K562 (cell line): ENCODE measurements at regions not wholly inside any gene's neighbourhood (a gene's known extent, or its start where the extent isn't known, plus 50 kb on each side); places are given as distances from the start of the nearest gene placed in this dataset.

ENCODE experiments used
- CREM ChIP-seq: IDR thresholded peaks from 2 replicates; pipeline ENCODE4 v1.6.1; 2014; ENCODE audit warnings: antibody characterized with exemption, low read depth
- EGR1 ChIP-seq: fragments of 450-650 bp; conservative IDR thresholded peaks from 2 replicates; pipeline ENCODE4 v1.6.1; 2017; ENCODE audit warnings: mild to moderate bottlenecking
- POLR2A ChIP-seq: fragments of 450-650 bp; conservative IDR thresholded peaks from 2 replicates; pipeline ENCODE4 v1.6.1; 2016
- RAD21 ChIP-seq, 2 experiments: fragments of 250-450 bp in 1 of 2; fragments of 450-650 bp in 1 of 2; sonication (Bioruptor Pico) in 1 of 2; formaldehyde crosslinking in 1 of 2; IDR thresholded peaks in 1 of 2; conservative IDR thresholded peaks in 1 of 2; 2 replicates each; pipeline versions ENCODE4 v1.4.0 to v1.8.0; 2020 to 2022; ENCODE audit warnings: mild to moderate bottlenecking in 2 of 2, moderate library complexity in 1 of 2
- ZBTB40 ChIP-seq, 2 experiments: fragments of 450-650 bp in 1 of 2; sonication (generic) in 1 of 2; formaldehyde crosslinking in 1 of 2; IDR thresholded peaks; 2 replicates each; pipeline versions ENCODE4 v1.7.1 to v1.9.0; 2016 to 2022; ENCODE audit warnings: inconsistent platforms in 1 of 2, mild to moderate bottlenecking in 1 of 2, missing genetic modification reagents in 1 of 2
- ZKSCAN3 ChIP-seq: fragments of 250-450 bp; sonication (Bioruptor Pico); IDR thresholded peaks from 2 replicates; pipeline ENCODE4 v1.4.0; 2020
- ZNF184 ChIP-seq: sonication (generic); formaldehyde crosslinking; IDR thresholded peaks from 2 replicates; pipeline ENCODE4 v1.5.0; 2020; ENCODE audit warnings: missing genetic modification reagents
- ZNF384 ChIP-seq: IDR thresholded peaks from 2 replicates; pipeline ENCODE4 v1.6.1; 2012; ENCODE audit warnings: low read depth, low read length, improper control_type of control experiment

- TF ChIP-seq ZKSCAN3 = no peak
- TF ChIP-seq ZBTB40 (IDR thresholded peaks at IDR 0.05) = no peak
- no peak for TF ChIP-seq ZBTB40 (CRISPR knock-in tag; IDR thresholded peaks at IDR 0.05)
- no peak for TF ChIP-seq CREM
- TF ChIP-seq ZNF184 (CRISPR knock-in tag) = no peak
- TF ChIP-seq ZNF384 = no peak
- TF ChIP-seq POLR2A = no peak
- no peak for TF ChIP-seq EGR1
- no peak for TF ChIP-seq RAD21 (CRISPR knock-in tag; conservative IDR thresholded peaks at IDR 0.05 in 1 of 2, IDR thresholded peaks at IDR 0.05 in 1 of 2)
Observed at GRCh38 chr9:89679016-89679415, 74.2 kb downstream of the GADD45G start.
